ENCODE measurements at regions not wholly inside any gene's neighbourhood (a gene's known extent, or its start where the extent isn't known, plus 50 kb on each side); places are given as distances from the start of the nearest gene placed in this dataset.
A peak's percentile ranks its signal among the peaks of the same experiment; 100 is the strongest.

DNA sequence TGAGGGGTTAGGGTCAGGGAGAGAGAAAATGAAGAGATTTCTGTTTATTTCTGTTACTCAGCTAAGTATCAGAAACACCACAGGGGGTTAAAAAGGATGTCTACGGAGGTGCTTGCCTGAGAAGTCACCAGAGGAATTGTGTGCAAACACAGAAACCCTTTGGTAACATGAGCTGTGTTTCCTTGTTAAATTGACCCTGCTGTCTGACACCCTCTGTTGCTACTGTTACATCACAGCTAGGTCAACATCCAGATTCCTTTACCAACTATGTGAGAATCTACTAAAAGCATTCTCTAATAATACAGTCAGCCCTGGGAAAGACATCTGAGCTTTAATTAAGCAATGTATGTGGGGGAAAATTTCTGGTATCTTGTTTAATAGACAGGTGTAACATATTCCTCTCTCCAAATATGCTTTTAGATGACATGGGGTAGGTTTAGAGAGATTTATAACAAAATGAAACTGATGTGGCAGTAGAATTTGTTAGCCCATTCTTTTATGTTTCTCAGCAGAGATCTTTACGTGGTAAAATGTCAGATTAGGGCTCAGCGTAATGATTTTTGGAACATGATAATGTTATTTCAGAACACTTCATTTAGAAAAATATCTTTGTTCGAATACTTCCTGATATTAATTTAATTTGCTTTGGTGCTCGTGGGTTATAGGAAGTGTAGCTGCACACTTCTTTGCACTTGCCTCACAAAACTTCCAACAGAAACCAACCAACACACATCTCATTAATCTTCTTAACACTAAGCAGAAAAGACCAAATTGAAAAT, 168.0 kb upstream of the AHR start (continued):
- TF ChIP-seq ZSCAN30 (CRISPR knock-in tag; IDR thresholded peaks at IDR 0.05) (no peak), TCF7L2 (IDR thresholded peaks at IDR 0.05; ENCODE audit: low read depth, low read length) (peak; percentile 68), ATF2 (CRISPR knock-in tag; IDR thresholded peaks at IDR 0.05) (peak; percentile 90), GLI4 (CRISPR knock-in tag; IDR thresholded peaks at IDR 0.05; ENCODE audit: borderline replicate concordance) (no peak), YEATS4 (CRISPR knock-in tag; IDR thresholded peaks at IDR 0.05; ENCODE audit: borderline replicate concordance) (peak; percentile 60; the same call in 1 of the 2 replicates), ZNF703 (CRISPR knock-in tag; IDR thresholded peaks at IDR 0.05; ENCODE audit: borderline replicate concordance) (no peak), ZNF615 (CRISPR knock-in tag; IDR thresholded peaks at IDR 0.05; ENCODE audit: borderline replicate concordance) (no peak), ZMYM2 (CRISPR knock-in tag; IDR thresholded peaks at IDR 0.05) (peak; percentile 73), MBD4 (IDR thresholded peaks at IDR 0.05; ENCODE audit: borderline replicate concordance, low read length) (peak; percentile 34; the same call in 1 of the 2 replicates), ZNF790 (CRISPR knock-in tag; IDR thresholded peaks at IDR 0.05; ENCODE audit: borderline replicate concordance) (no peak), TFDP1 (CRISPR knock-in tag; IDR thresholded peaks at IDR 0.05; ENCODE audit: borderline replicate concordance) (no peak; the same call in 1 of the 2 replicates), ETV6 (CRISPR knock-in tag; conservative IDR thresholded peaks at IDR 0.05) (0 out of 2 replicates have a peak, but pooled peaks have one; percentile 57), GATAD1 (CRISPR knock-in tag; IDR thresholded peaks at IDR 0.05) (peak; percentile 72), ZNF343 (CRISPR knock-in tag; IDR thresholded peaks at IDR 0.05) (no peak), ZNF136 (CRISPR knock-in tag; IDR thresholded peaks at IDR 0.05; ENCODE audit: low read depth) (no peak)
- TF ChIP-seq, protein P1, sequence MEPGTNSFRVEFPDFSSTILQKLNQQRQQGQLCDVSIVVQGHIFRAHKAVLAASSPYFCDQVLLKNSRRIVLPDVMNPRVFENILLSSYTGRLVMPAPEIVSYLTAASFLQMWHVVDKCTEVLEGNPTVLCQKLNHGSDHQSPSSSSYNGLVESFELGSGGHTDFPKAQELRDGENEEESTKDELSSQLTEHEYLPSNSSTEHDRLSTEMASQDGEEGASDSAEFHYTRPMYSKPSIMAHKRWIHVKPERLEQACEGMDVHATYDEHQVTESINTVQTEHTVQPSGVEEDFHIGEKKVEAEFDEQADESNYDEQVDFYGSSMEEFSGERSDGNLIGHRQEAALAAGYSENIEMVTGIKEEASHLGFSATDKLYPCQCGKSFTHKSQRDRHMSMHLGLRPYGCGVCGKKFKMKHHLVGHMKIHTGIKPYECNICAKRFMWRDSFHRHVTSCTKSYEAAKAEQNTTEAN (CRISPR knock-in tag; conservative IDR thresholded peaks at IDR 0.05): peak; percentile 85
- TF ChIP-seq, protein P2, sequence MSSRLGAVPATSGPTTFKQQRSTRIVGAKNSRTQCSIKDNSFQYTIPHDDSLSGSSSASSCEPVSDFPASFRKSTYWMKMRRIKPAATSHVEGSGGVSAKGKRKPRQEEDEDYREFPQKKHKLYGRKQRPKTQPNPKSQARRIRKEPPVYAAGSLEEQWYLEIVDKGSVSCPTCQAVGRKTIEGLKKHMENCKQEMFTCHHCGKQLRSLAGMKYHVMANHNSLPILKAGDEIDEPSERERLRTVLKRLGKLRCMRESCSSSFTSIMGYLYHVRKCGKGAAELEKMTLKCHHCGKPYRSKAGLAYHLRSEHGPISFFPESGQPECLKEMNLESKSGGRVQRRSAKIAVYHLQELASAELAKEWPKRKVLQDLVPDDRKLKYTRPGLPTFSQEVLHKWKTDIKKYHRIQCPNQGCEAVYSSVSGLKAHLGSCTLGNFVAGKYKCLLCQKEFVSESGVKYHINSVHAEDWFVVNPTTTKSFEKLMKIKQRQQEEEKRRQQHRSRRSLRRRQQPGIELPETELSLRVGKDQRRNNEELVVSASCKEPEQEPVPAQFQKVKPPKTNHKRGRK (CRISPR knock-in tag; IDR thresholded peaks at IDR 0.05): no peak
- TF ChIP-seq, protein P3, sequence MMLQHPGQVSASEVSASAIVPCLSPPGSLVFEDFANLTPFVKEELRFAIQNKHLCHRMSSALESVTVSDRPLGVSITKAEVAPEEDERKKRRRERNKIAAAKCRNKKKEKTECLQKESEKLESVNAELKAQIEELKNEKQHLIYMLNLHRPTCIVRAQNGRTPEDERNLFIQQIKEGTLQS (CRISPR knock-in tag; IDR thresholded peaks at IDR 0.05): peak; percentile 90

Measured in HepG2 (cell line).